ENCODE measurements at regions not wholly inside any gene's neighbourhood (a gene's known extent, or its start where the extent isn't known, plus 50 kb on each side); places are given as distances from the start of the nearest gene placed in this dataset.

DNA sequence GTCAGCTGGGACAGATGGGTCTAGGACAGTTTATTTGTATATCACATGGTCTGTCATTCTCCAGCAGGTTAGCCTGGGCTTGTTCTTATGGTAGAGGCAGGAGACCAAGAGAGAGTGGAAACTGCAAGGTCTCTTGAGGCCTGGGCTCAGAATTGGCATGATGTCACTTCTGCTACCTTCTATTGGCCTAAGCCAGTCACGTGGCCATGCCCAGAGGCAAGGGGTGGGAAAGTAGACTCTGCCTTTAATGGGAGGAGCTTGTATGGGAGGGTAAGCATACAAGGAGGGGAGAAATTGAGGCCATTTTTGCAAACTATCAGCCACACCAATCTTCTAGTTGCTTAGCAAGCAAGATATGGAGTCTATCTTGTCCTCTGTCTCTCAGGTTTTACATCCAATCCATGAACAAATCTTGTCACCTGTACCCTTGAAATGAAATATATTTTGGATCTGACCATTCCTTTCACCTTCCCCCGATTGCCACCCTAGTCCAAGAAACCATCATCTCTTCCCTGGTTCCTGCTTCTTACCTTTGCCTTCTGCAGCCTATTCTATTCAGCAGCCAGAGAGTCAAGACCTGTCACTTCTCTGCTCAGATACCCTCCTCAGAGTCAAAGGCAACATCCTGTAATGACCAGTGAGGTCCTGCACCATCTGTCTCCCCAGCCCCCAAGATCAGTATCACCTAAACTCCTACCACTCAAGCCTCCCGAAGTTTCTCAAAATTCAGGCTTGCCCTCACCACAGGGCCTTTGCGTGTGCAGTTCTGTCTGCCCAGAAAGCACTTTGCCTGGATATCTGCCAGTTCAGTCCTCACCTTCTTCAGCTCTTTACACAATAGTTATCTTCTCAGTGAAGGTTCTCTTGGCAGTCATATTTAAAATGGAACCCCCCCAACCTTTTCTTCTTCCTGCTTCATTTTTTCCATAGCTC is 240.0 kb downstream of the LOXHD1 start:
- no peak for DNase-seq

DNA sequence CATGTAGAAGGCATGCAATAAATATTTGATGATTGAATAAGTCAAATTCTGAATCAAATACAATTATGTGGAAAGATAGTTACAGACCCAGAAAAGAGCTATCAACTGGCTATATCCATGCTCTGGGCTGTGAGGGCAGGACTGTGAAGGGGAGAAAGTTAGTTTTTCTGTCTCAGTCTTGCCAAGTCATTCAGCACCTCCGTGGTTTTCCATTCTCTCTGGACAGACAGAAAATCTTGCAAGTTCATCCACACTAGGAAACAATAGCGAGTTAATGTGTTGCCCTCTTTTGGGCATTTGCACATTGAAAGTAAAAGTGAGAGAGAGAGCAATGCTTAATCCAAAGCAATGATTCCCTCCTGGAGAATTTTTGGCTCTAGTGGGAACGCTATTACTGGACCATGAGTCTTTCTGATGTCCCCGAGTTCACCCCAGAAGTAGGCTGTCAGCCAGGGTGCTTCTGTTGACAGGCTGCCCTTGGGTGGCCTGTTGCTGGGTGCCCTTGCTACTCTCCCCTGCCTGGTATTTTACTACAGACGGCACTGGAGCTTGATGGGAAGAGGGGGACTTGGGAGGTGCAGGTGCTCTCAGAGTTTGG is 238.3 kb downstream of the LOXHD1 start:
- DNase-seq: no peak

DNA sequence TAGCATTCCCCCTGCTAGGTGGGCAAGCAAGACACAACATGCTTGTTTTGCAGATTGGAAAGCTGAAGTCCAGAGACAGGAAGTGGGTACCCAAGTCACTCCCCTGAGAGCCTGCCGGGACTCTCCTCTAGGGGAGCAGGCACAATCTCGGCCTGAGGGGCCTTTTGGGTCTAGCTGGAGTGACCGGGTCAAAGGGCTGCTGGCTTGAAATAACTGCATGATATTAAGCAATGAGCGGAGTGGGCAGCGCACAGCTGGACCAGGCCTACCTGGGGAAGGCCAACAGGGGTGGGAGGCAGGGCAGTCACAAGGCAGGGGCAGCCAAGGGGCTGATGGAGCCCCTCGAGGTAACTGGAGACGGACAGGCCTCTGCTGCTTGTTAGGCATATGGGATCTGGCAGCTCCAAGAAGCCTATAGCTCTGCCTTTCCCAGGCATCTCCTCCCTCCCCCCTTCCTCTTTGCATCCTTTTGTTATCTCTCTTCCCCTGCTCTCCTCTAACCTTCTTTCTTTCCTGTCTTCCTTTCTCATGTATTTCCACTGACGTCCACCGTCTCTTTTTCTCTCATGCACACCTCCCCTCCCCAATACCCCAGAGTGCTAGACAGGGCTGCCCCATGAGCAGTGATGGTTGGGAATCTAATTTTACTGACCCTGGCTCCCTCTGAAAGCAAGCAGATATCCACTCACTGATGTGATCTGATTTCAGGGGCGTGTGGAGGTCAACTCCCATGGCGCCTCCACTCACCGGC is 237.5 kb downstream of the LOXHD1 start:
- no peak for DNase-seq

DNA sequence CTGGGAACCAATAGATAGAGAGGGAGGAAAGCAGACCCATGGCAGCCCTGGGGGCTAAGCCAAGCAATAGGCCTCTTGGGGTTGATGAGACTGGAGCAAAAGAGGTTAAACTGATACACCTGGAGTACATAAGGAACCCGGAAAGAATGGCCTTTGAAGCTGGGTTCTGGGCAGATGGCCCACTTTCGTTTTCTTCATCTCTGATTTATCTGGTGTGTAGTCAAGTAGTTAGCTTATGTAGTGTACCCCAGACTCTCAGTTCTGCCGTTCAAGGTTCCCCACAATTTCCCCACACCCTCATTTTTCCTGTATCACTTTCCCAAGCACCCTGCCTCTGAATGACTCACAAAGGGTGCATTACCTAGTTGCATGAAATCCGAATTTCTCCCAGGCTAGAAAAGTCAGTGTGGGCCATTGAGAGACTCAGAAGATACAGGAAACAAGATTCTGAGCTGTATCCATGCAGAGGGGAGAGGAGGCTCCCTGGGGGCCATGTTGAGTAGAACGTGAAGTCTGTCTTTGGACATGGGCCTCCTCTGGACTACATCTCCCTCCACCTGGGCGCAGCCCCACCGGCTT is 235.0 kb downstream of the LOXHD1 start:
- no peak for DNase-seq

DNA sequence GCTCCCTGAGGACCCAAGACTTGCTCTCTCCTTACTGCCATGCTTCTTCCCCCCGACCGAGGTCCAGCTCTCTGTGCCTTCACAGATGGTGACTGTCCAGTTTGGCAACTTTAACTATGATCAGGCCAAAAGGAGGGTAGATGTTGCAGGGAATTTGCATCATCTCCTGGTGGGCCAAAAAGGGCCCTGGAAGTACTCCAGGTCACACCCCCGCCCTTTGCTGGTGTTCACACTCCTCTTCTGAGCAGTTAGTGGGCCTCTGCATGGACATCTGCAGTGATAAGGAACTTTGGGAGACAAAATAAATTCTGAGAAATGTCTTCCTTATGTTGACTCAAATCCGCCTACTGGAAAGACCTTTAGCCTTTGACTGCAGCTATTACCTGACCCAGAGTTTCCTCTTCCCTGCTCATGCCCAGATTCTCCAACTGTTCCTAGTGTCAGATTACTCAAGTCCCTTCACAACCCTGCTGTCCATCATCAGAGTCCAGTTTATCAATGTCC is 234.4 kb downstream of the LOXHD1 start:
- DNase-seq: no peak

DNA sequence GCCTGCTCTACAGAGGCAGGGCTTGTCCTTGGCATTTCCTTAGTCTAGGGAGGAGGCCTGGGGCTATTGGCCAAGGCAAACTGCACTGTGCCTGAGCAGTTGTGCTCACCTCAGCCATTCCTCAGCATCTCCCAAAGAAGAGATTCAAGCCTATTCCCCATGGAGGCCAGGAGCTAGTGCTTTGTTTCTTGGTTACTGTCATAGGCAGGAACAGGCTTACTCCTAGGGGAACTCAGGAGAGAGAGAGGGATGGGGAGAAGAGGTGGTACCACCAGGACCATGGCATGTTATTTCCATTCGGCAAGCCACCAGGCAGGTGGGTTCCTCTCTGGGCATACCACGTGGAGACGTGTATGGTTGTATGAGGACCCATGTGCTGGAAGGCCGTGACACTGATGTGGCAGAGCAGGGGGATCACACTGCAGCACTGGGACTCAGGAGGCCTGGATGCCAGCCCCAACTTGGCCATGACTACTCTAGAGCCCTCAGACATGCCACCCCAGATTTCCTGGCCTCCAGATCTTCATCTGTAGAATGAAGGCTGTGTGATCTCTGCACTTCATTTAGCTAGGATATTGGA is 233.7 kb downstream of the LOXHD1 start:
- DNase-seq: no peak

DNA sequence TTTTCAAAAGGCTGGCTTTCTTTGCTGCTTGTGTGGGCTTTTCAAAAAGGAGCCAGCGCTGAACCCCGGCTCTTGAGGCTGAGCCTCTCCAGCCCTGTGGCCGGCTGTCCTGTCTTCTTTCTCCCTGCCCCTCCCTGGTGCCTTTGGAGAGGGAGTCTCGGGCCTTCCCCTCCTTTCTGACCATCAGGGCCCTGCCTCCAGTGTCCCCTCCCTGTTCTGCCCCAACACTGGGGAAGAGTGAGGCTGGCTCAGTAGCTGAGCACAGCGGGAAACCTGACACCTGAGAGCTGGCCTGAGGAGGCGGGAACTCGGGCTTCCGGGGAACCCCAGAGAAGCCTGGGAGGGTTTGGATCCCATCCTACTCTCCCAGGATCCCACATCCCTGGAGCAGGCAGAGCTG is 232.1 kb downstream of the LOXHD1 start:
- no peak for DNase-seq

DNA sequence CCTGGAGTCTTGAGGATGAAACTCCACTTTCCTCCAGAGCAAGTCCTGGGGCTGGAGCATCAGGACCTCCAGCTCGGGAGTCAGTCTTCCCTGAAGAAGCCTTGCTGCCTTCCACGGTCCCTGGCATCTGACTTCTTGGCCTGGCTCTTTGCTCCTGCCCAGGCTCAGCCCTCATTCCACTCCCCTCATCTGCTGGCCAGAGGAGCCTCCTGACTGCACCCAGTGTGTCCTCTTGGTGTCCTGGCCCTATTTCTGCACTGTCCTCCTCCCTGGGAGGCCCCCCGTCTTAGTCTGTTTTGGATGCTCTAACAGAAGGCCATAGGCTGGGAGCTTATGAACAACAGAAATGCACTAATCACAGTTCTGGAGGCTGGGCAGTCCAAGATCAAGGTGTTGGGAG is 231.5 kb downstream of the LOXHD1 start:
- DNase-seq: no peak

DNA sequence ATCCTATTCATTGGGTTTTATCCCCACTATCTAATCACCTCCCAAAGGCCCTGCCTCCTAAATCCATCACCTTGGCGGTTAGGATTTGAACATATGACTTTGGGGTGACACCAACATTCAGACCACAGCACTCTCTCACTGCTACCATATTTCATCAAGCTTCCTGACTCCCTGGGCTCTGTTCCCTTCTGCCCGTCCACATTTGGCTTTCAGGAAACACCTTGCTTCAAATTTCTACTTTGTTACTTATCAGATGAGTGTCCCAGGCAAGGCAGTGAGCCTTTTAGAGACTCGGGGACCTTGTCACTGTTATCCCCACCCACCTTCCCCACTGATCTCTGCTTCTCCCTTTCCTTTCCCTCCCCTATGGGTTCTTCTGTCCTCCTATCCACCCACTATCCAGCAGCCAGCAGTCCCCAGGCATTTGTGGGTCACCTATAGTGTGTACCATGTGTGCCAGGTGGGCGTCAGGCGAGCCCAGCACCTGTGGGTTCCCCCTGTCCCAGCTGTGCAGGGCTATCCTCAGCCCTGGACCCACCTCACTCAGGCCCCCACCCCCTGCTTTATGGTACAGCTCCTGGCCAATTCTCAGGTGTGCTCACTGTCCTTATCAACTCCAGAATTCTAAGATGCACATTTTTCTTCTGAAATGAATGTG is 230.9 kb downstream of the LOXHD1 start:
- no peak for DNase-seq

DNA sequence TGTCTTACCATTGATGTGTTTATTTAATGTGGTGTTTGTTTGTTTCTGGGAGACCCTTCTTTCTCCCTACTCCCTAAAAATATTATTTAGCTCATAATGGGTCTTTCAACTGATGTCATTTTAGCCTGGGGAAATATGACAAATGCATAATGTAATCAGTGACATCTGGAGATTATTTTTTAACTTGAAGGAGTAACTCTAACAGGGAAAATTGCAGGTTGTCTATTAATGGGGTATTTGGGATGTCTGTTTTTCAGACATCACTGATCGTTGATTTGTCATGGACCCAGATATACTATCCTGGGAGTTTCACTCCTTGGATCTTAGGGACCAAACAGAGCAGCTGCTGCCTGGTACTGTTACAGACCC is 230.4 kb downstream of the LOXHD1 start:
- DNase-seq: no peak
